Esophagus squamous epithelium (tissue), 4 donors: ENCODE measurements at regions not wholly inside any gene's neighbourhood (a gene's known extent, or its start where the extent isn't known, plus 50 kb on each side); places are given as distances from the start of the nearest gene placed in this dataset.

ENCODE experiments used
- CTCF ChIP-seq, 6 experiments: fragments of 450-650 bp in 4 of 6; fragments of 200-600 bp in 2 of 6; sonication (generic) in 2 of 6; IDR thresholded peaks; one replicate each; pipeline ENCODE4 v1.5.1; 2016 to 2019; ENCODE audit warnings: antibody characterized with exemption in 6 of 6, mild to moderate bottlenecking in 4 of 6, moderate library complexity in 4 of 6
- POLR2A ChIP-seq, 4 donors: fragments of 450-650 bp; IDR thresholded peaks; one replicate each; pipeline ENCODE4 v1.6.1; 2017; ENCODE audit warnings: antibody characterized with exemption in 4 of 4, mild to moderate bottlenecking in 4 of 4, moderate library complexity in 3 of 4

GRCh38 chr4:107402291-107402690 is 317.7 kb downstream of the PAPSS1 start:
- no peak for TF ChIP-seq CTCF (IDR thresholded peaks at IDR 0.05)
- no peak for TF ChIP-seq POLR2A (IDR thresholded peaks at IDR 0.05)
